WI38 (cell line): ENCODE measurements at regions not wholly inside any gene's neighbourhood (a gene's known extent, or its start where the extent isn't known, plus 50 kb on each side); places are given as distances from the start of the nearest gene placed in this dataset.

Experiments used
- H3K4me3 ChIP-seq: 2 replicates; pipeline ENCODE4 v1.5.1; 2011; ENCODE audit warnings: low read depth, mild to moderate bottlenecking, control low read depth, low read length
- CTCF ChIP-seq: IDR thresholded peaks from 2 replicates; pipeline ENCODE4 v1.5.1; 2012; ENCODE audit warnings: low read depth, mild to moderate bottlenecking, control low read depth, low read length

- H3K4me3 ChIP-seq, result no peak overlapping the region
- TF ChIP-seq CTCF, result no peak
Observed at GRCh38 chr16:86356804-86357203, 153.5 kb upstream of the FOXF1 start.

GRCh38 chr16:86357303-86357702, 153.0 kb upstream of the FOXF1 start:
- H3K4me3 ChIP-seq, result no peak overlapping the region
- no peak for TF ChIP-seq CTCF

GRCh38 chr16:86357950-86358349, 152.4 kb upstream of the FOXF1 start:
- no peak for TF ChIP-seq CTCF
- no peak overlapping the region for H3K4me3 ChIP-seq

GRCh38 chr16:86359571-86359970, 150.8 kb upstream of the FOXF1 start:
- no peak overlapping the region for H3K4me3 ChIP-seq
- TF ChIP-seq CTCF, result no peak

GRCh38 chr16:86362155-86362849, 148.0 kb upstream of the FOXF1 start:
- no peak for TF ChIP-seq CTCF
- no peak overlapping the region for H3K4me3 ChIP-seq

- H3K4me3 ChIP-seq, result no peak overlapping the region
- no peak for TF ChIP-seq CTCF
Observed at GRCh38 chr16:86363057-86363490, 147.3 kb upstream of the FOXF1 start.

- H3K4me3 ChIP-seq, result no peak overlapping the region
Observed at GRCh38 chr16:86363836-86364618, 146.3 kb upstream of the FOXF1 start.

More at GRCh38 chr16:86363836-86364618, 146.3 kb upstream of the FOXF1 start:
- TF ChIP-seq CTCF, result no peak
